Upper lobe of left lung (tissue), 4 donors: ENCODE measurements at regions not wholly inside any gene's neighbourhood (a gene's known extent, or its start where the extent isn't known, plus 50 kb on each side); places are given as distances from the start of the nearest gene placed in this dataset.

Source experiments
- EP300 ChIP-seq, 4 donors: sonication (generic); formaldehyde crosslinking; IDR thresholded peaks; one replicate each; pipeline ENCODE4 v1.5.1; 2017; ENCODE audit warnings: antibody characterized with exemption in 4 of 4, control low read depth in 2 of 4
- TF ChIP-seq, protein P1 (sequence below), 6 experiments: fragments of 450-650 bp in 4 of 6; fragments of 200-600 bp in 2 of 6; sonication (generic) in 2 of 6; IDR thresholded peaks; one replicate each; pipeline ENCODE4 v1.5.1; 2016 to 2019; ENCODE audit warnings: antibody characterized with exemption in 6 of 6

DNA sequence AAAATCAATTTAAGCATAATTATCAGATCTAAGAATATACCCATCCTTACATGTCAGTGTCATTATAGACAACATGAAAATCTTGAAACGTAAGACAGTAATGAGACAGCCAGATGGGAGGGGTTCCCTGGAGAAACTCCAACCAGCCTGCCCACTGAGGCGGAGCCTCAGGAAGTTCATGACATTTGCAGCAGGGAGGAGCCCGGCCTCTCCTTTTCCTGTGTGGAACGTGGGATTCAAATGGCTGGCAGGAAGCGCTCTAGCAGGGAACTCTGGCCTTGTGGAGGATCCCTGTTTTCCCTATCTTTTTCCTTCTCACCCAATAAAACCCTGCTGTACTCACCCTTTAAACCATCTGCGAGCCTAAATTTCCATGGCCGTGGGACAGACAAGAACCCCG is 176.6 kb upstream of the KCNN2 start:
- no peak for TF ChIP-seq EP300 (IDR thresholded peaks at IDR 0.05)
- TF ChIP-seq, protein P1, sequence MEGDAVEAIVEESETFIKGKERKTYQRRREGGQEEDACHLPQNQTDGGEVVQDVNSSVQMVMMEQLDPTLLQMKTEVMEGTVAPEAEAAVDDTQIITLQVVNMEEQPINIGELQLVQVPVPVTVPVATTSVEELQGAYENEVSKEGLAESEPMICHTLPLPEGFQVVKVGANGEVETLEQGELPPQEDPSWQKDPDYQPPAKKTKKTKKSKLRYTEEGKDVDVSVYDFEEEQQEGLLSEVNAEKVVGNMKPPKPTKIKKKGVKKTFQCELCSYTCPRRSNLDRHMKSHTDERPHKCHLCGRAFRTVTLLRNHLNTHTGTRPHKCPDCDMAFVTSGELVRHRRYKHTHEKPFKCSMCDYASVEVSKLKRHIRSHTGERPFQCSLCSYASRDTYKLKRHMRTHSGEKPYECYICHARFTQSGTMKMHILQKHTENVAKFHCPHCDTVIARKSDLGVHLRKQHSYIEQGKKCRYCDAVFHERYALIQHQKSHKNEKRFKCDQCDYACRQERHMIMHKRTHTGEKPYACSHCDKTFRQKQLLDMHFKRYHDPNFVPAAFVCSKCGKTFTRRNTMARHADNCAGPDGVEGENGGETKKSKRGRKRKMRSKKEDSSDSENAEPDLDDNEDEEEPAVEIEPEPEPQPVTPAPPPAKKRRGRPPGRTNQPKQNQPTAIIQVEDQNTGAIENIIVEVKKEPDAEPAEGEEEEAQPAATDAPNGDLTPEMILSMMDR (IDR thresholded peaks at IDR 0.05), result no peak
